CD4-positive, alpha-beta T cell treated with Interleukin-21 for 1 hour (primary cell): ENCODE measurements at regions not wholly inside any gene's neighbourhood (a gene's known extent, or its start where the extent isn't known, plus 50 kb on each side); places are given as distances from the start of the nearest gene placed in this dataset.

Experiments used
- DNase-seq: peaks from one replicate; pipeline ENCODE4 v3.0.0-alpha.2; 2020

GRCh38 chr14:66119606-66120231 lies 366.5 kb upstream of the CCDC196 start:
- no peak for DNase-seq

- DNase-seq: no peak
Observed at GRCh38 chr14:66120402-66120801, 365.8 kb upstream of the CCDC196 start.

GRCh38 chr14:66121859-66122258 lies 364.3 kb upstream of the CCDC196 start:
- no peak for DNase-seq

- no peak for DNase-seq
Observed at GRCh38 chr14:66129224-66129623, 356.9 kb upstream of the CCDC196 start.

GRCh38 chr14:66131111-66131510 lies 355.1 kb upstream of the CCDC196 start:
- no peak for DNase-seq

- no peak for DNase-seq
Observed at GRCh38 chr14:66133666-66134065, 352.5 kb upstream of the CCDC196 start.

GRCh38 chr14:66135831-66136230 lies 350.3 kb upstream of the CCDC196 start:
- DNase-seq: no peak

GRCh38 chr14:66137081-66137480 lies 349.1 kb upstream of the CCDC196 start:
- no peak for DNase-seq

GRCh38 chr14:66139432-66139831 lies 346.7 kb upstream of the CCDC196 start:
- DNase-seq: no peak

- no peak for DNase-seq
Observed at GRCh38 chr14:66140213-66140918, 345.8 kb upstream of the CCDC196 start.

GRCh38 chr14:66140963-66141362 lies 345.2 kb upstream of the CCDC196 start:
- no peak for DNase-seq

GRCh38 chr14:66141733-66142132 lies 344.4 kb upstream of the CCDC196 start:
- no peak for DNase-seq

GRCh38 chr14:66143387-66144112 lies 342.6 kb upstream of the CCDC196 start:
- no peak for DNase-seq

- DNase-seq: no peak
Observed at GRCh38 chr14:66152302-66152701, 333.9 kb upstream of the CCDC196 start.

GRCh38 chr14:66152747-66153146 lies 333.4 kb upstream of the CCDC196 start:
- no peak for DNase-seq

- no peak for DNase-seq
Observed at GRCh38 chr14:66163023-66163422, 323.1 kb upstream of the CCDC196 start.

- DNase-seq: no peak
Observed at GRCh38 chr14:66165337-66165736, 320.8 kb upstream of the CCDC196 start.

GRCh38 chr14:66174453-66174891 lies 311.7 kb upstream of the CCDC196 start:
- no peak for DNase-seq

- no peak for DNase-seq
Observed at GRCh38 chr14:66177935-66178334, 308.2 kb upstream of the CCDC196 start.

- DNase-seq: no peak
Observed at GRCh38 chr14:66196670-66197069, 289.5 kb upstream of the CCDC196 start.

GRCh38 chr14:66197276-66197675 lies 288.9 kb upstream of the CCDC196 start:
- DNase-seq: no peak

GRCh38 chr14:66206554-66206953 lies 279.6 kb upstream of the CCDC196 start:
- DNase-seq: no peak

- no peak for DNase-seq
Observed at GRCh38 chr14:66216763-66217162, 269.4 kb upstream of the CCDC196 start.

- no peak for DNase-seq
Observed at GRCh38 chr14:66219886-66220285, 266.3 kb upstream of the CCDC196 start.
